SU-DHL-6 (cell line): ENCODE measurements at regions not wholly inside any gene's neighbourhood (a gene's known extent, or its start where the extent isn't known, plus 50 kb on each side); places are given as distances from the start of the nearest gene placed in this dataset.

Experiments
- H2AFZ ChIP-seq: fragments of 200-600 bp; sonication (generic); 2 replicates; pipeline ENCODE4 v1.6.1; 2014; ENCODE audit warnings: low read depth, mild to moderate bottlenecking, moderate library complexity, mixed read lengths, antibody characterized with exemption, low read length; ENCODE audit not compliant: severe bottlenecking
- H3F3A ChIP-seq: fragments of 200-600 bp; shearing (Covaris generic); 2 replicates; pipeline ENCODE4 v1.6.0; 2016; ENCODE audit warnings: antibody characterized with exemption, mild to moderate bottlenecking; ENCODE audit not compliant: insufficient read depth
- H3K27ac ChIP-seq: fragments of 200-600 bp; sonication (generic); 2 replicates; pipeline ENCODE4 v1.5.1; 2016; ENCODE audit warnings: low read depth, mild to moderate bottlenecking, low read length, moderate library complexity, mixed read lengths
- H3K27me3 ChIP-seq: fragments of 200-600 bp; sonication (generic), shearing (Covaris generic); 2 replicates; pipeline ENCODE4 v1.6.0; 2014; ENCODE audit warnings: mild to moderate bottlenecking, low read length
- H3K36me3 ChIP-seq: fragments of 200-600 bp; sonication (generic); 2 replicates; pipeline ENCODE4 v1.6.1; 2014; ENCODE audit warnings: mild to moderate bottlenecking, low read length, mixed read lengths
- H3K4me2 ChIP-seq: fragments of 300-600, 200-600 bp; shearing (Covaris generic), sonication (generic); 2 replicates; pipeline ENCODE4 v1.6.0; 2014; ENCODE audit warnings: low read length, low read depth, mild to moderate bottlenecking; ENCODE audit not compliant: poor library complexity, severe bottlenecking
- H3K4me3 ChIP-seq: fragments of 200-600 bp; sonication (generic); 2 replicates; pipeline ENCODE4 v1.5.1; 2014; ENCODE audit warnings: antibody characterized with exemption, low read length, mild to moderate bottlenecking, mixed read lengths; ENCODE audit not compliant: insufficient read depth, poor library complexity, severe bottlenecking
- H3K79me2 ChIP-seq: fragments of 200-600 bp; sonication (generic); 2 replicates; pipeline ENCODE4 v1.6.1; 2014; ENCODE audit warnings: mild to moderate bottlenecking, low read length, moderate library complexity; ENCODE audit not compliant: insufficient read depth
- H3K9ac ChIP-seq: fragments of 200-600 bp; sonication (generic); 2 replicates; pipeline ENCODE4 v1.7.0; 2014; ENCODE audit warnings: mild to moderate bottlenecking, low read length
- H3K9me2 ChIP-seq: fragments of 200-600 bp; sonication (generic); replicated peaks from 2 replicates; pipeline ENCODE4 v1.6.1; 2014; ENCODE audit warnings: low read length; ENCODE audit not compliant: insufficient read depth
- H3K9me3 ChIP-seq: fragments of 200-600 bp; sonication (generic); 2 replicates; pipeline ENCODE4 v1.6.1; 2014; ENCODE audit warnings: low read length, mixed read lengths; ENCODE audit not compliant: insufficient read depth
- H4K20me1 ChIP-seq: fragments of 200-600 bp; sonication (generic); 2 replicates; pipeline ENCODE4 v1.6.1; 2014; ENCODE audit warnings: low read depth, mild to moderate bottlenecking, antibody characterized with exemption, low read length, moderate library complexity, mixed read lengths
- EZH2phosphoT487 ChIP-seq: fragments of 200-600 bp; sonication (generic), shearing (Covaris generic); conservative IDR thresholded peaks from 2 replicates; pipeline ENCODE4 v1.6.1; 2018; ENCODE audit warnings: mild to moderate bottlenecking, antibody characterized with exemption, low read length, moderate library complexity, mixed read lengths
- TF ChIP-seq, protein P1 (sequence below): fragments of 200-600 bp; sonication (generic); IDR thresholded peaks from one replicate; pipeline ENCODE4 v1.5.1; 2017; ENCODE audit warnings: antibody characterized with exemption, mild to moderate bottlenecking, low read length, moderate library complexity; ENCODE audit not compliant: insufficient read depth, poor library complexity, severe bottlenecking

DNA sequence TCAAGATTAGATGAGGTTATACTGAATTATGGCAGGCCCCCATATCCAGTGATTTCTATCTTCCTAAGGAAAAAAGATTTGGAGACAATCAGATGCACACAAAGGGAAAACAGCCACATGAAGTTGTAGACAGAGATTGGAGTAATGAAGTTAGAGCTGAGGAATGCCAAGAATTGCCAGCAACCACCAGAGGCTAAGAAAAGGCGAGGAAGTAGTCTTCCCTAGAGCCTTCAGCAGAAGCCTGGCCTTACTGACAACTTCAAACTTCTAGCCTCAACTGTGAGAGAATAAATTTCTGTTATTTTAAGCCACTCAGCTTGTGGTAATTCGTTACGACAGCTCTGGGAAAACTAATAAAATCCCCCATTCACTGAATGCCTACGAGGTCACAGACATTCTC, 473.9 kb downstream of the COL12A1 start:
- no peak overlapping the region for H2AFZ ChIP-seq
- no peaks in the 10 kb centered on the region for H3K36me3 ChIP-seq
- no peak overlapping the region for H3K9ac ChIP-seq
- H3K79me2 ChIP-seq, result no peaks in the 10 kb centered on the region
- no peak overlapping the region for H3K4me3 ChIP-seq
- H3K9me3 ChIP-seq, result no peaks in the 10 kb centered on the region
- no peak overlapping the region for H3K27ac ChIP-seq
- no peak for TF ChIP-seq EZH2phosphoT487
- TF ChIP-seq, protein P1, sequence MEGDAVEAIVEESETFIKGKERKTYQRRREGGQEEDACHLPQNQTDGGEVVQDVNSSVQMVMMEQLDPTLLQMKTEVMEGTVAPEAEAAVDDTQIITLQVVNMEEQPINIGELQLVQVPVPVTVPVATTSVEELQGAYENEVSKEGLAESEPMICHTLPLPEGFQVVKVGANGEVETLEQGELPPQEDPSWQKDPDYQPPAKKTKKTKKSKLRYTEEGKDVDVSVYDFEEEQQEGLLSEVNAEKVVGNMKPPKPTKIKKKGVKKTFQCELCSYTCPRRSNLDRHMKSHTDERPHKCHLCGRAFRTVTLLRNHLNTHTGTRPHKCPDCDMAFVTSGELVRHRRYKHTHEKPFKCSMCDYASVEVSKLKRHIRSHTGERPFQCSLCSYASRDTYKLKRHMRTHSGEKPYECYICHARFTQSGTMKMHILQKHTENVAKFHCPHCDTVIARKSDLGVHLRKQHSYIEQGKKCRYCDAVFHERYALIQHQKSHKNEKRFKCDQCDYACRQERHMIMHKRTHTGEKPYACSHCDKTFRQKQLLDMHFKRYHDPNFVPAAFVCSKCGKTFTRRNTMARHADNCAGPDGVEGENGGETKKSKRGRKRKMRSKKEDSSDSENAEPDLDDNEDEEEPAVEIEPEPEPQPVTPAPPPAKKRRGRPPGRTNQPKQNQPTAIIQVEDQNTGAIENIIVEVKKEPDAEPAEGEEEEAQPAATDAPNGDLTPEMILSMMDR, result no peak
- no peaks in the 10 kb centered on the region for H3F3A ChIP-seq
- no peak overlapping the region for H3K4me2 ChIP-seq
- H3K9me2 ChIP-seq, result no peaks in the 10 kb centered on the region
- no peaks in the 10 kb centered on the region for H4K20me1 ChIP-seq
- no peaks in the 10 kb centered on the region for H3K27me3 ChIP-seq

DNA sequence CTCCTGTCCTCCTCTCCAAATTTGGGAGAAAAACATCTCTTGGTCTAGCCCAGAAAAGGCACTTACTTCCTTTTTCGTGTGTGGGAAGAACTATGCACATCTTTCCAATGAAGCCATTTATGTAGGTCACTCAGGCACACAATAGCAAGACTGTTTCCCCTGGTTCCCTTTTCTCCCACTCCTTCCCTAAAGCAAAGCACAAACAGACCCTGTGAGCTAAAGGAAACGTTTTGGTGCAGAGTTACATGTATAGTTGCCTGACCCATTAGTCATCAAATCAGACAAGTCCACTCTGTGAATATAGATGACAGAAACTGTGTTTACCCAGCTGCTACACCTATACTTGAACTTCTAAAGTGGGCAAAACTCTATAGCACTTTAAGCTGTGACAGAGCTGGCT, 474.6 kb downstream of the COL12A1 start:
- Histone ChIP-seq H3K36me3 (no peaks in the 10 kb centered on the region), H3K9me3 (no peaks in the 10 kb centered on the region), H3K79me2 (no peaks in the 10 kb centered on the region), H3K4me2 (no peak overlapping the region), H4K20me1 (no peaks in the 10 kb centered on the region), H3K4me3 (no peak overlapping the region), H3K27me3 (no peaks in the 10 kb centered on the region), H2AFZ (no peak overlapping the region), H3K9ac (no peak overlapping the region), H3K27ac (no peak overlapping the region), H3F3A (no peaks in the 10 kb centered on the region), H3K9me2 (no peaks in the 10 kb centered on the region)
- TF ChIP-seq, protein P1, result no peak
- TF ChIP-seq EZH2phosphoT487, result no peak

DNA sequence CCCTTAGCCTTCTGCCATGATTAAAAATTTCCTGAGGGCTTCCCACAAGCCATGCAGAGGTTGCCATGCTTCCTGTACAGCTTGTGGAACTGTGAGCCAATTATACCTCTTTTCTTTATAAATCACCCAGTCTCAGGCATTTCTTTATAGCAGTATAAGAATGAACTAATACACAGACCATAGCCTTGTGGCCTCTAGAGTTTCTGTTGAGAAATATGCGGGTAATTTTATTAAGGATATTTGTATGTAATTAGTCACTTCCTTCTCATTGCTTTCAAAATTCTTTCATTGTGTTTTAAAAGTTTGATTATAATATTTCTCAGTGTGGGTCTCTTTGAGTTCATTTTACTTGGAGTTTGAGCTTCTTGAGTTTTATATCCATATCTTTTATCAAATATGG, 484.9 kb downstream of the COL12A1 start:
- Histone ChIP-seq H3K79me2 (no peaks in the 10 kb centered on the region), H3K36me3 (no peaks in the 10 kb centered on the region), H3K4me2 (no peak overlapping the region), H4K20me1 (no peaks in the 10 kb centered on the region), H3K9ac (no peak overlapping the region), H3K4me3 (no peak overlapping the region), H3K27me3 (no peaks in the 10 kb centered on the region), H3K9me3 (no peaks in the 10 kb centered on the region), H3F3A (no peaks in the 10 kb centered on the region), H3K9me2 (no peaks in the 10 kb centered on the region), H2AFZ (no peak overlapping the region), H3K27ac (no peak overlapping the region)
- TF ChIP-seq EZH2phosphoT487, result no peak
- TF ChIP-seq, protein P1, result no peak
